Globus pallidus (tissue), 1 donor: ENCODE measurements at regions not wholly inside any gene's neighbourhood (a gene's known extent, or its start where the extent isn't known, plus 50 kb on each side); places are given as distances from the start of the nearest gene placed in this dataset.
"Not testable (repeated sequence)": the region's sequence is repeated elsewhere in the genome, so short reads cannot be mapped to it uniquely, and the experiment has no call there.

Source experiments
- DNase-seq: peaks from one replicate; pipeline ENCODE4 v3.0.0-alpha.2; 2015; ENCODE audit warnings: low spot score

DNA sequence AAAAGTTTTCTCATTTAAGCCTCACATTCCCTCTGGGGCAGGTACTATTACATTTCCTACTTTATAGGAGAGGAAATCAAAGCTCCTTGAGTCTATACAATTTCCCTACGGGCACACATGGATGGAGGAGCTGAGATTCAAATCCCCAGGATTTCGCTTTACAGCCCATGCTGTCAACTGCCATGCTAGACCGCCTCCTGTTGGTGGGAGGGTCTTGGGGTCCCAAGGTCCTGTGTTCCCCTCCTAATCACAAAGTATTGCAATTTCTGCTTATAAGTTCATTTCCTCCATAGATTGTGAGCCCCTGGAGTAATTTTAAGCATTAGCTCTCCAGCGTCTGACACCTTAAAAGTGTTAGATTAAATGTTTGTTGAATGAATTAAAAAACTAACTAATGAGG lies 95.9 kb upstream of the SMARCA2 start:
- DNase-seq = no peak

GRCh38 chr9:1920386-1920785 lies 94.8 kb upstream of the SMARCA2 start:
- DNase-seq = no peak

DNA sequence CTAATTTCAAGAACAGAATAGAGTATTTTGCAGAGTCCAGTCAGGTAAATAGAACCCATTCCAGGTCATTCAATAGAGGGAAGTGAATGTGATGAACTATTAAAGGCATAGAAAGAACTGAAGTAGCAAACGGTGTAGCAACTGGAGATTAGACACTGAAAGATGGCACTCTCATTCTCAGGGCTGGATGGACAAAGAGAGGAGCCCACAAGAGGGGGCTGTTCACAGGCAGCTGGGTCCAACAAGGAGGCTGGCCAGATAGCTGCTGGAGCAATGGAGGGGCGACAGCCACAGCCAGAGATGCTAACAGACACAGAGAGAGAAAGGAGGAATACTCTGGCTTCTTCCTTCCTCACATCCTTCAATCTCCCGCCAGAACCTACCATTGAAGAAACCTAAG lies 93.1 kb upstream of the SMARCA2 start:
- DNase-seq = no peak

DNA sequence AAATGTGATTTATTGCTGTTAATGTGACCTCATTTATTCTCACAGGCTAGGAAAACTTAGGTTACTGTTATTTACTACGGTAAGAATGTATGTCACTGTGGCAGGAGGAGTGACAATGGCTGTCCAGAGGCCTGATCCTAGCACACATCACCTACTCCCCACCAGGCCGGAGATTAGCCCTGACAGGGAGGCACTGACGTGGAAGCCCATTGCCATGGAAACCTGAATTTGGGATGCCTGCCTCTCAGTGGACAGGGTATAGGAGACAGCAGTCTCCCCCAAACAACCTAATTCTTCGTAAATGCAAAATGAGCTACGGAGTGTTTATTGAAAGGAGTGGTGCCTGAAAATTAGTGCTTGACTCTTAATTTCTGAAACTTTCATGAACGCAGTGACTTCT lies 87.6 kb upstream of the SMARCA2 start:
- DNase-seq = no peak

- no peak for DNase-seq
These were observed 86.0 kb upstream of the SMARCA2 start for GRCh38 chr9:1929134-1929533.

DNA sequence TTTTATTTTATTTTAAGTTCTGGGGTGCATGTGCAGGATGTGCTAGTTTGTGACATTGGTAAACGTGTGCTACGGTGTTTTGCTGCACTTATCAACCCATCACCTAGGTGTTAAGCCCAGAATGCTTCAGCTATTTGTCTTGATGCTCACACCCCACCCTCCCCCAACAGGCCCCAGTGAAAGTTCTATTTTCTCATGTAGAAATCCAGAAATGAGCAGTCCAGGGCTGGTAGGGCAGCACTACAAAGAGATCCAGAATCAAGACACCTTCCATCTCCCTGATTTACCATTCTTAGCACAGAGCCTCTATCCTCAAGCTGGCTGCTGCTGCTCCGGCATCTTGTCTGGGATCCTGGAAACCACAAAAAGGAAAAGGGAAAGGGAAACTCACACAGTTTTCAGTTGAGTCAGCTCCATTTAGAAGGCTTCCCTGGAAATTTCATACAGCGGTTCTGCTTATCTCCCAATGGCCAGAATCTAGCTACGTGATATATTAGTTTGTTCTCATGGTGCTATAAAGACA lies 85.4 kb upstream of the SMARCA2 start:
- no peak for DNase-seq

GRCh38 chr9:1930245-1930736 lies 84.9 kb upstream of the SMARCA2 start:
- not testable (repeated sequence) for DNase-seq

GRCh38 chr9:1938135-1938534 lies 77.0 kb upstream of the SMARCA2 start:
- no peak for DNase-seq

GRCh38 chr9:1938675-1939170 lies 76.4 kb upstream of the SMARCA2 start:
- DNase-seq = no peak

GRCh38 chr9:1939466-1939865 lies 75.7 kb upstream of the SMARCA2 start:
- DNase-seq = no peak

DNA sequence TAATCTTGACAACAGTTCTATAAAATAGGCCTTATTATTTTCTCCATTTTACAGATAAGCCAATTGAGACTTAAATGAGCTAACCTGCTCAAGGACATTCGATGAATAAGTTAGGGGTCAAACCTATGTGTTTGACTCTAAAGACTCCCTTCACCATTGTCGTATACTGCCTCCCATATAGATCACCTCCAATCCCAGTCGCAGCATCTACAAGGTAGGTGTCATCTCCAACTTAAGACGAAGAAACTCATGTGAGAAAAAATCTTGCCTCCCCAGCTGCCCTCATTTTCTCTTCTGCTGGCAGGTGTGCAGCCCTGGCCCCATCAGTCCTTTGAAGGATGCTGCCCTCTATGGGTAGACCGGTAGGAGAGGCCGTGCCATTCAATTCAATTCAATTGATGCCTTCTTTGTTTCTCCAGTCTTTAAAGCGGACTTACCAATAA lies 75.2 kb upstream of the SMARCA2 start:
- DNase-seq = peak; percentile 38

- DNase-seq = no peak
These were observed 73.2 kb upstream of the SMARCA2 start for GRCh38 chr9:1941989-1942388.

DNA sequence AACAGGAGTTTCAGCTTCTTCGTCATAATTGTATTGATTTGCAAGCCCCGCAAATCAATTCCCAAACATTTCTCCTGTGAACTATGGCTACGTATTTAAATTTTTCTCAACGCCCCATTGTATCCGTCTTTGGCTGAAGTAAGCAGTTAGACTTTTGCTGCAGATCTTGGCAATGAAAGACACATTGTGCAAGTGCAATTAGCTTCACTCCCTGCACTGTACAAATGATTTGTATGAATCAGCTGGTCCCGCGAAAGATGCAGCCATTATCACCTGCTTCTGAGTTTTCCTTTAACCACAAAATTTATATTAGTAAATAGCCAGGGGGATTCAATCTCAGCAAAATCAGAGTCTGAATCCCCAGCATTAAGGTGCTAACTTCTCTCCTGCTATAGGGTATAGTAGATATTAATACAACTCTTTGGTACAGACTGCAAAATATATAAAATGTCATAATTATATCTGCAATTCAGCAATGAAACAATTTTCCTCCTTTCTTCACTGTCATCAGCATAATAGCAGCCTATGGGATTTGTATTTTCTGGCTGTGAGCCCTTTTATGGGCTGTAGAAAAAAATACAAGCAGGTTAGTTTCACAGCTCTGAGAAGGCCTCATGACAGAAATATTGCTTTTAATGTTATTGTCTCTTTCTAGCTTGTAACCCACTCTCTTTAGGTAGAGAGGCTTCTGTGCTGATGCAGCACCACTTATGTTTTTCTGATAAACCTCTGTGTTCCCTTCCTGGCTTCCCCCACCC lies 68.4 kb upstream of the SMARCA2 start:
- peak; percentile 31 for DNase-seq

GRCh38 chr9:1947438-1947837 lies 67.7 kb upstream of the SMARCA2 start:
- no peak for DNase-seq

DNA sequence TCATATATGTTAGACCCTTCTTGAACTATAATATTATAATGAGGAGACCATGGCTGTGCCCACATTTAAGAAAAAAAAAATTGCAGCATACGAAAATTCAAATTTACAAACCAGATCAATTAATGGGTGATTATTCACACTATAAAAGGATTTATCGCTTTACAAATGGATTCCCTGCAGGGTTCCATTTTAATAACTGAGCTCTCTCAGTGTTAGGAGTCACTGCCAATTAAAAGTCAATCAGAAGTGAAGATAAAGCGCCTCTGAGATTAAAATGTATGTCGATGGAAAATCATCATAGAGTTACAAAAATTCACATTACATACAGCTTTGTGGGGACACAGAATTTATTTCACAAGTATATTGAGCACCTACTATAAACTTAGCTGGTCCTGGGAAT lies 66.6 kb upstream of the SMARCA2 start:
- no peak for DNase-seq

DNA sequence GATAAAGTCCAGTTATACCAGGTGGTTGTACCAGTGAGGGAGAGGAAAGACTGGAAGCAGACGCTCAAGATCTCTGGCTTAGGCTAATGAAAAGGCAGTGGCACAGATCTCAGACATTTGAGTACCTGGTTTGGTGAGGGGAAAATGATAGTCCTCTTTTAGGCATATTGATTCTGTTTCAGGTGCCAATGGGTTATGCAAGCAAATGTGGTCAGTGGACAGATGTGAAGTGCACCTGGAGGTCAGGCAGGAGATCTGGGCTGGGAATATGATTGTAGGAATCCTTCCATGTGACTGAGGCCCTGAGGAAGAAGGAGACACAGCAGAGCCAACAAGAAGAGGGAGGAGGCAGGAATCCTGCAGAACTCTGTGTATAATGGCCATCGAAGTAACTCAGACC lies 63.7 kb upstream of the SMARCA2 start:
- DNase-seq = no peak

DNA sequence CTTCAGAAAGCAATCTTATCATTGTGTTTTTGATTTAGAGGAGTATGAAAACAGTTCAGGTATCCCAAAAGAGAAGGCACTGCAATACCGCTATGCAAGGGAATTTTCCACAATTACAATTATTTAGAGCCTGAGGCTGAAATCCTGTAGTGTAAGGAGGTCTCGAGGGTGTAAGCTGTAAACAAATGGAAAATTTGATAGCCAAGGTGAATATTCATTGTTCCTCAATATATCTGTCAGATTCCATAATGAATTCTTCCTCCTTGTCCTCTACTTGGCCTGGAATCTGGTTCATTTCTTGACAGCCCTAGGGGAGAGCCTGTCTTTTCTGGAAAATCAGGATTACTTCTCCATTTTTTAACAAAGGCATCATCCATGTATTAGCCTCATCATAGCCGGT lies 63.1 kb upstream of the SMARCA2 start:
- DNase-seq = no peak

DNA sequence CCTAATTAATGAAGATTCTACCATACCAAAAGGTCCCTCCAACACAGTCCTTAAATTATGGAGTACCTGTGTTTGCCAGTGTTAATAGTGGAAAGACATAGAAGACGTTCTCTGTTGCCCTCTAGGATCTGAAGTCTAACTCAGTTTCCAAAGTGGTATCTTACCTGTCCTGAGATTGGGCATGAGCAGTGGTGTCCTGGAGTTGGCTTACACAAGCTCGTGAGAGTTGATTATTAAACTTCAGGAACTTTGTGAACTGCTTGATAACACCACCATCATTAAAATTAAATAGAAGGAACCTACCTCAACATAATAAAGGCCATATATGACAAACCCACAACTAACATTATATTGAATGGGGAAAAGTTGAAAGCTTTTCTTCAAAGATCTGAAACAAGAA lies 60.9 kb upstream of the SMARCA2 start:
- no peak for DNase-seq

DNA sequence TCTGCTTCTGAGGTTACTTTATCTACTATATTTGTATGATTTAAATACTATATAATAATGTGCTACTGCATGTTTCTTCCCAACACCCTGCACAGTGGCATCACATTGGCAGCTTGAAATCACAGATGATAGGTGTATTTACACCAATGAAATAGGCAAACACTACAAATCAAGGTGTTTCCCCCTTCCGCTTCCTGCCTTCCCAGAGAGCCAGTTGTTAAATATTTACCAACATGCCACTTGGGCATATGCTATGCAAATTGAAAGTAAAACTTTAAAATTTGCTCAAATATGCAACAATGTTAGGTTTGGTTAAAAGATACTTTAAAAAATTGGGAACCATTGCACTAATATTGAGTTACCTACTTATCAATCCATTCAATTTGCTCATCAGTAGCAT lies 58.2 kb upstream of the SMARCA2 start:
- no peak for DNase-seq

GRCh38 chr9:1957856-1958255 lies 57.3 kb upstream of the SMARCA2 start:
- DNase-seq = no peak

GRCh38 chr9:1959371-1959770 lies 55.8 kb upstream of the SMARCA2 start:
- no peak for DNase-seq

DNA sequence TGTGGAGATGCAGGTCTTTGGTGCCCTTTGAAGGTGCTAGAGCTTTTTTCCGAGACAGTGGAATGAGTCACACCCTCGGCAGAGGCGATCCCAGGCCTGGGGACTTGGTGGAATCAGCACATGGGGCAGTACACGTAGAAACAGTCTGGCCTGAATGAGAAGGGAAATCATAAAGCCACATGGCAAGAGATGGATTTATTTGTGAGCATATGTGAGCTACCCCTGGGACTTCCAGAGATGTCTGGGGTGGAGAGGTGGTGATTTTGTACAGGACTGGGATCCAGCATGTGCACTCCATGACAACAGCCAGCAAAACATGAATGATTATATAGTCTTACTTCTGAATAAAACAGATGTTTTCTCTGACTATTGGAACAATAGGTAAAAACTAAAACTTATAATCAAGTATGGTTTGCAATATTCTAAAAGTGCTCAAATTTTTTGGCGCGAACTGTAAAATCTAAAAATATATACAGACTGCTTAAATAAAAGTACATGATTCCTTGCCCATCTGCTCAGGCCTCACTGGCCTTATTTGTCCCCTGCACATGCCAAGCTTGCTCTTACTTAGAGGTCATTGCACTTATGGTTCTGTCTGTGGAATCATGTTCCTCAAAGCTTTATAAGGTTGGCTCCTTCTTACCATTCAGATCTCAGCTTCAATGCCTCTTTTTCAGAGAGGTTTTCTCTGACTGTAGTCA lies 54.7 kb upstream of the SMARCA2 start:
- no peak for DNase-seq

DNA sequence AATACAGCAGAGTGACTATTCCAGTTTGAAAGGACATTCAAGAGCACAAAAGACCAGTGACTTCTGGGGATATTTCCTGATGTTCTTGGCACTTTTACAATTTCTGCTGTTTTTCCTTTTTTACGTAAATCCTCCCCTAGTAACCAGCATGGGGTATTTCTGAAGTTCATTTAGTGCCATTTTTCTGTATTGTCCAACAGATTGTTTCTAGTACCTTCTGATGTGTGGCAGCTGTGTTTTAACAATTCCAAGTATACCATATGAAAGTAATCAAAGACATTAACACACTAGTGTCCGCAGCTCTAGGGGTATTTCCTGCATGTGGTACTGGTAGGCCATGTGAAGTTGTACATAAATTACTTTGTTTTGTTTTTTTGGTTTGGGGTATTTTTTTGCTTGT lies 53.0 kb upstream of the SMARCA2 start:
- DNase-seq = no peak
